HG03108 (cell line): ENCODE measurements at regions not wholly inside any gene's neighbourhood (a gene's known extent, or its start where the extent isn't known, plus 50 kb on each side); places are given as distances from the start of the nearest gene placed in this dataset.
"Not testable (repeated sequence)": the region's sequence is repeated elsewhere in the genome, so short reads cannot be mapped to it uniquely, and the experiment has no call there.

Experiments used
- ATAC-seq: cut with Tn5 transposase; IDR thresholded peaks from one replicate; pipeline ENCODE4 v1.9.1; 2021; ENCODE audit warnings: moderate library complexity; ENCODE audit not compliant: unreplicated experiment

DNA sequence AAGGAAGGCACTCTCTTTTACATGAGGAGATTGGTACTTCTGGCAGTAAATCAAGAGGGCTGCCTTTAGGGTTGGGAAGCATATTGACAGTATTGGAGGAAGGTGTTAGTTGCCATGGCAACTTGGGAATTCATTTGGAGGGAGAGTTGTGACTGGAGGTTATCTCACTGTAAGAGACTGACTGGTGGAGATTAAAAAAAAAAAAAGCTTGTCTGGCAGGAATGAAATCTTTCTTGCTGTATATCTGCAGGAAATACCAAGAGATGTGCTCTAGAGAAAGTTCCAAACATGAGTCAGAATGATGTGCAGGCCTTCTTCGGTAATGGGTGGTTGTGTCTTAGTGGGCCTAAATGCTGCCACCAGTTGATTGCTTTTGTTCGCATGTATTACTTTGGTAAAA is 59.8 kb upstream of the FAM72C start:
- ATAC-seq: not testable (repeated sequence)

DNA sequence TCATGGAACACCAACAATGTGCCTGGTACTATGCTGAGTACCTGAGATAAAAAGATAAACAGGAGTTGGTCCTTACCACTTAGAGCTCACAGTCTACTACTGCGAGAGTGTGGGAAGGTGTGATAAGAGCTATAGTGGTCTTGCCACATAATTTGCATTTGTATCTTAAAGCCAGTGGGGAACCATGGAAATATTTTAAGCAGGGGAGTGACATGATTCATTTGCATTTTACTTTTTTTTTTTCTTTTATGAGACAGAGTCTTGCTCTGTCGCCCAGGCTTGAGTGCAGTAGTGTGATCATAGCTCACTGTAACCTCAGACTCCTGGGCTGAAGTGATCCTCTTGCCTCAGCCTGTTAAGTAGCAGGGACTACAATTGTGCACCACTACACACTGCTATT is 54.2 kb upstream of the FAM72C start:
- ATAC-seq: peak; percentile 74

DNA sequence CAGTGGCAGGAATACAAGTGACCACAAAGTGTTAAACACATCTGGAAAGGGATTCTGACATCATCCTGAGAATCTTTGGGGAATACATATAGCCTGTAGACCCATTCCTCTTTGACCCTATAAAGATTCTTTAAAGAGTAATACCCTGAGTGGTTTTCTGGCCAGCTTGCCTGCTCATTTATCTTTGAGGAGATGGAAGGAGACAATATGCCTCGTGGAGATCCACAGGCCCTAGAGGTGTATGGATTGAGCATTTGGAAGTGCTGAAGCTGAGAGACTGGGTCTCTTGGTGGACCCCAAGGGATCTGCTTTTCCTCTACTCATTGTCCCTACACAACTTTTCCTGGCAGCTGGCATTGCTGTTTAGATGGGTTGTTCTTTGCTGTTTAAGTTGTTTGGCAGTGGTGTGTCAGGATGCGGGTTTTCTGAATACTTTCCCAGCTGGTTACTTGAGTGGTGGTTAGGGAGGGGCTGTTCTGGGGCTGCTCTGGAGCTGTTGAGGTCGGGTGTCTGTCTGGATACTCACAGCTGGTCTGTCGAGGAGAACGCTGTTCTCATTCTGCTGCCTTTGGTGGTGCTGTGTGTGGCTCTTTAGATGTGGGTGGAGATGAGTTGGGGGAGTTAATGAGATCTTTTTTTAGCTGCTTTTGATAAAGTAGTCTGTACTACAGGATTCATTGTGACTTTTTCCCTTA is 50.1 kb upstream of the FAM72C start:
- ATAC-seq: not testable (repeated sequence)
